ENCODE measurements at regions not wholly inside any gene's neighbourhood (a gene's known extent, or its start where the extent isn't known, plus 50 kb on each side); places are given as distances from the start of the nearest gene placed in this dataset.

DNA sequence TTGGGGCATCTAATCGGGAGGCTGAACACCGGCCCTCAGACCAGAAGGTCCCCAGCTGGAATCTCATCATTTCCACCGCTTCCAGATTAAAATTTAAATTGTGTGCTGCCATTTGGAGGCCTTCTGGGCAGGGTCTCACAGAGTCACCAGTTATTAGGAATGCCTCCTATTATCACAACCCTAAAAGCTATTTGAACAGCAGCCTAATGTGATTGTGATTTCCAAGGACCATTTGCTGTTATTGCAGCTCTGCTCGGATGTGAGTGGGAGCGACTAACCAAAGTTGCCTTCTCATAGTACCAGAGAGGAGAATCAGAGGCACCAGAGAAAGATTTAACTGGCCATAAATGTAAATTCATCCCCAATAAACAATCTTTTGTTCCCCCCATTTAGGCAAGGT is 277.3 kb downstream of the RNF144B start:
- H3F3A ChIP-seq (ENCODE audit: control insufficient read depth, insufficient read depth), result no peaks in the 10 kb centered on the region
- no peaks in the 10 kb centered on the region for H3K36me3 ChIP-seq (ENCODE audit: control insufficient read depth, low read length)
- no peak overlapping the region for H3K4me3 ChIP-seq (ENCODE audit: low read length)
- H4K20me1 ChIP-seq (ENCODE audit: control insufficient read depth, insufficient read depth, low read depth, low read length), result no peaks in the 10 kb centered on the region
- H3K79me2 ChIP-seq (ENCODE audit: control insufficient read depth, low read length), result no peaks in the 10 kb centered on the region
- TF ChIP-seq, protein P1, sequence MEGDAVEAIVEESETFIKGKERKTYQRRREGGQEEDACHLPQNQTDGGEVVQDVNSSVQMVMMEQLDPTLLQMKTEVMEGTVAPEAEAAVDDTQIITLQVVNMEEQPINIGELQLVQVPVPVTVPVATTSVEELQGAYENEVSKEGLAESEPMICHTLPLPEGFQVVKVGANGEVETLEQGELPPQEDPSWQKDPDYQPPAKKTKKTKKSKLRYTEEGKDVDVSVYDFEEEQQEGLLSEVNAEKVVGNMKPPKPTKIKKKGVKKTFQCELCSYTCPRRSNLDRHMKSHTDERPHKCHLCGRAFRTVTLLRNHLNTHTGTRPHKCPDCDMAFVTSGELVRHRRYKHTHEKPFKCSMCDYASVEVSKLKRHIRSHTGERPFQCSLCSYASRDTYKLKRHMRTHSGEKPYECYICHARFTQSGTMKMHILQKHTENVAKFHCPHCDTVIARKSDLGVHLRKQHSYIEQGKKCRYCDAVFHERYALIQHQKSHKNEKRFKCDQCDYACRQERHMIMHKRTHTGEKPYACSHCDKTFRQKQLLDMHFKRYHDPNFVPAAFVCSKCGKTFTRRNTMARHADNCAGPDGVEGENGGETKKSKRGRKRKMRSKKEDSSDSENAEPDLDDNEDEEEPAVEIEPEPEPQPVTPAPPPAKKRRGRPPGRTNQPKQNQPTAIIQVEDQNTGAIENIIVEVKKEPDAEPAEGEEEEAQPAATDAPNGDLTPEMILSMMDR (IDR thresholded peaks at IDR 0.05; ENCODE audit: low read depth, low read length, poor library complexity, severe bottlenecking), result no peak
- no peak for TF ChIP-seq EZH2phosphoT487 (IDR thresholded peaks at IDR 0.05; ENCODE audit: borderline replicate concordance, low read length)
- no peaks in the 10 kb centered on the region for H3K27me3 ChIP-seq (ENCODE audit: control insufficient read depth, low read length)
- H3K4me1 ChIP-seq (ENCODE audit: control insufficient read depth, low read length), result no peaks in the 10 kb centered on the region
- no peak overlapping the region for H3K4me2 ChIP-seq (ENCODE audit: low read length)
- no peak overlapping the region for H3K27ac ChIP-seq (ENCODE audit: low read depth, low read length)
- H3K9me3 ChIP-seq (ENCODE audit: control insufficient read depth, insufficient read depth, low read length), result no peaks in the 10 kb centered on the region
- no peaks in the 10 kb centered on the region for H3K9me2 ChIP-seq (replicated peaks; ENCODE audit: control insufficient read depth, low read length)

DNA sequence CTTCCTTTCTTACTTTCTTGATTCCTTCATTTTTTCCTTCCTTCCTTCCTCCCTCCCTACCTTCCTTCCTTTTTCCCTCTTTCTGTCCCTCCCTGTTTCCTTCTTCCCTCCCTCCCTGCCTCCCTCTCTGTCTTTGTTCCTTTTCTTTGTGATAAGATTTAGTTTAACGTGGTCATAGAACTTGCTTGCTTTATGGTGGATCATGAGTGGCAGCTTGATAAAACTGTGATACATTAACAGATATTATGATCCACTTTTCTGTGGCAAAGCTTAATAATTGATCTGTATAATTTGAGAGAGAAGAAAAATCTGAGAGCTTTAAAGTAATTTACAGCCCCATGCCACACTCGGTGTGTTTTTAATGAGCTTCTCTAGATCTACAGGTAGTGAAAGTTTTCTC is 280.5 kb downstream of the RNF144B start:
- no peaks in the 10 kb centered on the region for H4K20me1 ChIP-seq (ENCODE audit: control insufficient read depth, insufficient read depth, low read depth, low read length)
- H3K27ac ChIP-seq (ENCODE audit: low read depth, low read length), result no peak overlapping the region
- no peaks in the 10 kb centered on the region for H3K79me2 ChIP-seq (ENCODE audit: control insufficient read depth, low read length)
- no peak overlapping the region for H3K4me2 ChIP-seq (ENCODE audit: low read length)
- H3K27me3 ChIP-seq (ENCODE audit: control insufficient read depth, low read length), result no peaks in the 10 kb centered on the region
- H3K9me3 ChIP-seq (ENCODE audit: control insufficient read depth, insufficient read depth, low read length), result no peaks in the 10 kb centered on the region
- no peaks in the 10 kb centered on the region for H3F3A ChIP-seq (ENCODE audit: control insufficient read depth, insufficient read depth)
- no peaks in the 10 kb centered on the region for H3K4me1 ChIP-seq (ENCODE audit: control insufficient read depth, low read length)
- H3K9me2 ChIP-seq (replicated peaks; ENCODE audit: control insufficient read depth, low read length), result no peaks in the 10 kb centered on the region
- no peak for TF ChIP-seq EZH2phosphoT487 (IDR thresholded peaks at IDR 0.05; ENCODE audit: borderline replicate concordance, low read length)
- TF ChIP-seq, protein P1 (IDR thresholded peaks at IDR 0.05; ENCODE audit: low read depth, low read length, poor library complexity, severe bottlenecking), result no peak
- no peak overlapping the region for H3K4me3 ChIP-seq (ENCODE audit: low read length)
- no peaks in the 10 kb centered on the region for H3K36me3 ChIP-seq (ENCODE audit: control insufficient read depth, low read length)

DNA sequence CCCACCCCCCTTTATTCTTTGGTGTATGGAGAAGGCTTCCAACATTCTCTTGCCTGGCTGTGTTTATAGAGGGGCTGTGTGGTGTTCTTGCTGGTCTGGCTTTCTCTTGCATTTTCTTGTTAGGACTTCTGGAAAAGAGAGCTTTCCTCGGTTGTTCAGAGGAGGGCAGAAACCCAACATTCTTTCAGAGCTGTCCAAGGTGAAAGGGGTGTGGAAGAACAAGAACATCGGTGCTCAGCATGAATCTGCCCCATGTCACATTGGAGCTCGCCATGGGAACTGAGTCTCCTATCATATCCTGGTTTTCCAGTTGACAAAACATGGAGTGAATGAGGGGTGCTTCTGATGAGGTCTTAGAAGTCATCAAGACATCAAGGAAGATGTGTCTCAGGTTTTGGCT is 281.8 kb downstream of the RNF144B start:
- Histone ChIP-seq H4K20me1 (ENCODE audit: control insufficient read depth, insufficient read depth, low read depth, low read length) (no peaks in the 10 kb centered on the region), H3K9me2 (replicated peaks; ENCODE audit: control insufficient read depth, low read length) (no peaks in the 10 kb centered on the region), H3K4me1 (ENCODE audit: control insufficient read depth, low read length) (no peaks in the 10 kb centered on the region), H3K27me3 (ENCODE audit: control insufficient read depth, low read length) (no peaks in the 10 kb centered on the region), H3K36me3 (ENCODE audit: control insufficient read depth, low read length) (no peaks in the 10 kb centered on the region), H3F3A (ENCODE audit: control insufficient read depth, insufficient read depth) (no peaks in the 10 kb centered on the region), H3K4me2 (ENCODE audit: low read length) (no peak overlapping the region), H3K4me3 (ENCODE audit: low read length) (no peak overlapping the region), H3K79me2 (ENCODE audit: control insufficient read depth, low read length) (no peaks in the 10 kb centered on the region), H3K27ac (ENCODE audit: low read depth, low read length) (no peak overlapping the region), H3K9me3 (ENCODE audit: control insufficient read depth, insufficient read depth, low read length) (no peaks in the 10 kb centered on the region)
- no peak for TF ChIP-seq EZH2phosphoT487 (IDR thresholded peaks at IDR 0.05; ENCODE audit: borderline replicate concordance, low read length)

DNA sequence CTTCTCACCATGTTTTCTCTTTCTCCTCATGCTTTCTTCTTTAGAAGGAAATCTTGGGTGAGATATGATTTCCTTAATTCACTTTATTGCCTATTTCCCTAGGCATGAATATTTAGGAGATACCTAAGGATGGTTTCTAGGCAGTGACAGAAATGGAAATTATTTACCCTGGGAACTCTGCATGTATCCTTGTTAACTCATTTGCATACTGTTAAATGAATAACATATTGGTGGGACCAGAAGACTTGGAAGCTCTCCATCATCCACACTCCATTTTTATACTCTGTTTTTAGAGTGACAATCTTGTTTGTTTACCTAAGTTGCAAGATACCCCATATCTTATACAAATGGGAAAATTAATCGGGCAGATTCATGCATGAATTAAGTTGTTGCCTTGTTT is 285.7 kb downstream of the RNF144B start:
- H3F3A ChIP-seq (ENCODE audit: control insufficient read depth, insufficient read depth), result no peaks in the 10 kb centered on the region
- no peaks in the 10 kb centered on the region for H3K4me1 ChIP-seq (ENCODE audit: control insufficient read depth, low read length)
- no peak overlapping the region for H3K4me2 ChIP-seq (ENCODE audit: low read length)
- no peaks in the 10 kb centered on the region for H3K36me3 ChIP-seq (ENCODE audit: control insufficient read depth, low read length)
- no peaks in the 10 kb centered on the region for H4K20me1 ChIP-seq (ENCODE audit: control insufficient read depth, insufficient read depth, low read depth, low read length)
- H3K9me2 ChIP-seq (replicated peaks; ENCODE audit: control insufficient read depth, low read length), result no peaks in the 10 kb centered on the region
- H3K27ac ChIP-seq (ENCODE audit: low read depth, low read length), result no peak overlapping the region
- no peaks in the 10 kb centered on the region for H3K9me3 ChIP-seq (ENCODE audit: control insufficient read depth, insufficient read depth, low read length)
- TF ChIP-seq, protein P1 (IDR thresholded peaks at IDR 0.05; ENCODE audit: low read depth, low read length, poor library complexity, severe bottlenecking), result no peak
- TF ChIP-seq EZH2phosphoT487 (IDR thresholded peaks at IDR 0.05; ENCODE audit: borderline replicate concordance, low read length), result no peak
- no peaks in the 10 kb centered on the region for H3K27me3 ChIP-seq (ENCODE audit: control insufficient read depth, low read length)
- H3K4me3 ChIP-seq (ENCODE audit: low read length), result no peak overlapping the region
- no peaks in the 10 kb centered on the region for H3K79me2 ChIP-seq (ENCODE audit: control insufficient read depth, low read length)
